SK-N-SH (cell line): ENCODE measurements at regions not wholly inside any gene's neighbourhood (a gene's known extent, or its start where the extent isn't known, plus 50 kb on each side); places are given as distances from the start of the nearest gene placed in this dataset.
"Not testable (repeated sequence)": the region's sequence is repeated elsewhere in the genome, so short reads cannot be mapped to it uniquely, and the experiment has no call there.

Experiments used
- CTCF ChIA-PET: fragments of 300-600, 350-600 bp; formaldehyde crosslinking; extraction: SDS; loops from one replicate; lab custom pipeline; 2021; lab: Yijun Ruan, JAX
- POLR2A ChIA-PET: fragments of 350-600 bp; sonication (Branson Sonifier 250); formaldehyde crosslinking; extraction: SDS; loops from one replicate; lab custom pipeline; 2020; ENCODE audit warnings: antibody characterized with exemption, inconsistent platforms; lab: Yijun Ruan, JAX
- DNase-seq: peaks from one replicate; pipeline ENCODE4 v3.0.0; 2012
- H2AFZ ChIP-seq: fragments of 200-600 bp; sonication (generic); 2 replicates; pipeline ENCODE4 v1.8.1; 2016; ENCODE audit warnings: antibody characterized with exemption, mild to moderate bottlenecking, low read depth
- H3F3A ChIP-seq: fragments of 200-600 bp; sonication (generic); replicated peaks from 2 replicates; pipeline ENCODE3; 2016; ENCODE audit warnings: antibody characterized with exemption, mild to moderate bottlenecking; ENCODE audit not compliant: insufficient read depth
- H3K27ac ChIP-seq, 2 experiments: fragments of 200-500 bp in 1 of 2; fragments of 200-600 bp in 1 of 2; sonication (Bioruptor generic) in 1 of 2; sonication (generic), shearing (Covaris generic) in 1 of 2; 2 replicates each; pipeline versions ENCODE4 v1.5.1 to v1.6.1; 2014 to 2016; ENCODE audit warnings: low read depth in 2 of 2, inconsistent platforms in 1 of 2, low read length in 1 of 2, mild to moderate bottlenecking in 1 of 2, mixed read lengths in 1 of 2
- H3K27me3 ChIP-seq: fragments of 200-600 bp; sonication (generic), shearing (Covaris generic); 2 replicates; pipeline ENCODE4 v1.6.1; 2016; ENCODE audit warnings: mixed run types; ENCODE audit not compliant: insufficient read depth
- H3K36me3 ChIP-seq, 2 experiments: fragments of 200-500 bp in 1 of 2; fragments of 200-600 bp in 1 of 2; sonication (Bioruptor generic) in 1 of 2; sonication (generic) in 1 of 2; replicated peaks in 1 of 2; 2 replicates each; pipeline versions ENCODE3 to v1.5.1; 2014 to 2016; ENCODE audit warnings: low read length in 1 of 2, mild to moderate bottlenecking in 1 of 2; ENCODE audit not compliant: insufficient read depth in 2 of 2, control insufficient read depth in 1 of 2
- H3K4me1 ChIP-seq, 2 experiments: fragments of 200-500 bp in 1 of 2; fragments of 200-600 bp in 1 of 2; sonication (Bioruptor generic) in 1 of 2; sonication (generic), shearing (Covaris generic) in 1 of 2; 2 replicates each; pipeline versions ENCODE4 v1.5.1 to v1.6.1; 2014 to 2016; ENCODE audit warnings: low read depth in 1 of 2, low read length in 1 of 2, mixed run types in 1 of 2; ENCODE audit not compliant: insufficient read depth in 2 of 2, control insufficient read depth in 1 of 2
- H3K4me2 ChIP-seq: fragments of 200-600 bp; sonication (generic), shearing (Covaris generic); 2 replicates; pipeline ENCODE4 v1.6.1; 2017; ENCODE audit warnings: mixed run types
- H3K4me3 ChIP-seq, 2 experiments: fragments of 200-500 bp in 1 of 2; fragments of 200-600 bp in 1 of 2; sonication (Bioruptor generic) in 1 of 2; sonication (generic), shearing (Covaris generic) in 1 of 2; 2 replicates each; pipeline versions ENCODE4 v1.5.1 to v1.8.1; 2014 to 2016; ENCODE audit warnings: low read depth in 2 of 2, inconsistent platforms in 1 of 2, low read length in 1 of 2, mild to moderate bottlenecking in 1 of 2, mixed read lengths in 1 of 2, moderate library complexity in 1 of 2
- H3K79me2 ChIP-seq: fragments of 200-600 bp; sonication (generic); 2 replicates; pipeline ENCODE4 v1.8.1; 2017; ENCODE audit warnings: mild to moderate bottlenecking; ENCODE audit not compliant: insufficient read depth
- H3K9ac ChIP-seq: fragments of 200-600 bp; sonication (generic); 2 replicates; pipeline ENCODE4 v1.6.1; 2017; ENCODE audit warnings: mixed run types
- H3K9me2 ChIP-seq: fragments of 200-600 bp; sonication (generic); 2 replicates; pipeline ENCODE4 v1.6.1; 2017; ENCODE audit warnings: mixed run types
- H3K9me3 ChIP-seq: fragments of 200-600 bp; sonication (generic); 2 replicates; pipeline ENCODE4 v1.6.1; 2017; ENCODE audit warnings: mixed run types, mild to moderate bottlenecking, moderate library complexity
- H4K20me1 ChIP-seq: fragments of 200-600 bp; sonication (generic); 2 replicates; pipeline ENCODE4 v1.6.1; 2017; ENCODE audit warnings: mild to moderate bottlenecking, mixed run types; ENCODE audit not compliant: insufficient read depth
- CTCF ChIP-seq: fragments of 200-600 bp; sonication (generic); IDR thresholded peaks from 2 replicates; pipeline ENCODE4 v1.6.1; 2017; ENCODE audit warnings: antibody characterized with exemption, mild to moderate bottlenecking, moderate library complexity
- GATA2 ChIP-seq: sonication (generic); formaldehyde crosslinking; IDR thresholded peaks from 2 replicates; pipeline ENCODE4 v1.5.0; 2020; ENCODE audit warnings: mild to moderate bottlenecking, missing genetic modification reagents
- IRF3 ChIP-seq: fragments of 150-350 bp; IDR thresholded peaks from 2 replicates; pipeline ENCODE4 v1.6.1; 2016; ENCODE audit warnings: mild to moderate bottlenecking, low read depth, low read length
- MXI1 ChIP-seq: IDR thresholded peaks from 2 replicates; pipeline ENCODE4 v1.6.1; 2012; ENCODE audit warnings: mild to moderate bottlenecking, low read depth, low read length, improper control_type of control experiment
- POLR2AphosphoS5 ChIP-seq: IDR thresholded peaks from 2 replicates; pipeline ENCODE4 v1.6.1; 2012; ENCODE audit warnings: low read depth, low read length
- RCOR1 ChIP-seq: fragments of 150-350 bp; IDR thresholded peaks from 2 replicates; pipeline ENCODE4 v1.6.1; 2017; ENCODE audit warnings: antibody characterized with exemption, low read length
- RFX5 ChIP-seq: IDR thresholded peaks from 2 replicates; pipeline ENCODE4 v1.6.1; 2012; ENCODE audit warnings: mild to moderate bottlenecking, improper control_type of control experiment, low read length
- SIN3A ChIP-seq: IDR thresholded peaks from 2 replicates; pipeline ENCODE4 v1.6.1; 2012; ENCODE audit warnings: low read depth, mild to moderate bottlenecking, low read length, moderate library complexity, borderline replicate concordance
- TAF1 ChIP-seq: IDR thresholded peaks from 2 replicates; pipeline ENCODE4 v1.6.1; 2012; ENCODE audit warnings: low read depth, mild to moderate bottlenecking, low read length, moderate library complexity, borderline replicate concordance
- TCF12 ChIP-seq: IDR thresholded peaks from 2 replicates; pipeline ENCODE4 v1.4.0; 2012
- USF2 ChIP-seq: fragments of 150-350 bp; IDR thresholded peaks from 2 replicates; pipeline ENCODE4 v1.6.1; 2017; ENCODE audit warnings: antibody characterized with exemption, low read length, low read depth, borderline replicate concordance
- YY1 ChIP-seq: IDR thresholded peaks from 2 replicates; pipeline ENCODE4 v1.4.0; 2012; ENCODE audit warnings: low read depth, mild to moderate bottlenecking
- WGBS: methylation state at CpG from one replicate; pipeline ENCODE4 v1.1.6; 2017; ENCODE audit warnings: low lambda C conversion rate; 5-methylcytosine and 5-hydroxymethylcytosine counted together
- TF ChIP-seq, protein P1 (sequence below): IDR thresholded peaks from 2 replicates; pipeline ENCODE4; 2012
- TF ChIP-seq, protein P2 (sequence below): IDR thresholded peaks from 2 replicates; pipeline ENCODE4 v1.4.0; 2012; ENCODE audit warnings: low read depth

DNA sequence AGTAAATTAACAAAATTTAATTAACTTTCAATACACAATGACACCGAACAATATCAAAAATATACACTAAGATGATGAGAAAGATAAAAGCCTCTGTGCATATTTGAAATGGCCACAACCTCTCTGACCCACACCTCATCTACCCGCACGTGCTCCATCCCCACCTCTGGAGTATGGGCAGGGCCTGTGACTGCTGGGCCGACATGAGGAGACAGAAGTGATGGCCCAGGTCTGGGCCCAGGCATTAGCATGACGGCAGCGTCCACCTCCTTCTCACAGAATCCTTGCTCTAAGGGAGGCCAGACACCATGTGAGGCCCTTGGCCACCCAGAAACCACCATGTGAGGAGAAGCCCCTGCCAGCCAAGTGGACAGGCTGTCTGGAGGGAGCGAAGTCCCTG is 122.1 kb upstream of the RNF32 start:
- ChIA-PET CTCF (no interaction called here), POLR2A (no interaction called here)
- Histone ChIP-seq H3K36me3 (no peaks in the 10 kb centered on the region), H3K27me3 (no peaks in the 10 kb centered on the region), H3K79me2 (no peaks in the 10 kb centered on the region), H3F3A (no peaks in the 10 kb centered on the region), H3K9me3 (no peaks in the 10 kb centered on the region), H3K4me1 (no peaks in the 10 kb centered on the region), H3K9me2 (no peaks in the 10 kb centered on the region), H3K27ac (no peak overlapping the region), H4K20me1 (no peaks in the 10 kb centered on the region), H3K4me2 (no peak overlapping the region), H3K4me3 (no peak overlapping the region), H2AFZ (no peak overlapping the region), H3K9ac (no peak overlapping the region)
- no peak for DNase-seq
- 55% methylated on average over 7 of the region's 7 CpGs for WGBS
- TF ChIP-seq MXI1 (no peak), YY1 (no peak), RFX5 (no peak), IRF3 (no peak)
- TF ChIP-seq, protein P1, sequence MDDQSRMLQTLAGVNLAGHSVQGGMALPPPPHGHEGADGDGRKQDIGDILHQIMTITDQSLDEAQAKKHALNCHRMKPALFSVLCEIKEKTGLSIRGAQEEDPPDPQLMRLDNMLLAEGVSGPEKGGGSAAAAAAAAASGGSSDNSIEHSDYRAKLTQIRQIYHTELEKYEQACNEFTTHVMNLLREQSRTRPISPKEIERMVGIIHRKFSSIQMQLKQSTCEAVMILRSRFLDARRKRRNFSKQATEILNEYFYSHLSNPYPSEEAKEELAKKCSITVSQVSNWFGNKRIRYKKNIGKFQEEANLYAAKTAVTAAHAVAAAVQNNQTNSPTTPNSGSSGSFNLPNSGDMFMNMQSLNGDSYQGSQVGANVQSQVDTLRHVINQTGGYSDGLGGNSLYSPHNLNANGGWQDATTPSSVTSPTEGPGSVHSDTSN: no peak

DNA sequence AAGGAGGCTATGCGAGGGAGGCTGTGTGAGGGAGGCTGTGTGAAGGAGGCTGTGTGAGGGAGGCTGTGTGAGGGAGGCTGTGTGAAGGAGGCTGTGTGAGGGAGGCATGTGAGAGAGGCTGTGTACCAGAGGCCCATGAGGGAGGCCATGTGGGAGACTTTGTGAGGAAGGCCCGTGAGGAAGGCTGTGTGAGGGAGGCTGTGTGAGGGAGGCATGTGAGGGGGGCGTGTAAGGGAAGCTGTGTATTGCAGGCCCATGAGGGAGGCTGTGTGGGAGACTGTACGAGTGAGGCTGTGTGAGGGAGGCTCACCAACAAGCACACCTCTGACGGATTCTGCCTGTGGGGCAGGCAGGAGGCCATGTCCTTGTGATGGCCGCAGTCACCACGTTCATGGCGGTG is 122.7 kb upstream of the RNF32 start:
- H3K9me3 ChIP-seq, H3K4me1 ChIP-seq, H3K27me3 ChIP-seq, H3K9me2 ChIP-seq, POLR2A ChIA-PET, H3K27ac ChIP-seq, CTCF ChIA-PET, H3K4me3 ChIP-seq, H4K20me1 ChIP-seq, H3K79me2 ChIP-seq, H3F3A ChIP-seq, H2AFZ ChIP-seq, H3K36me3 ChIP-seq, H3K4me2 ChIP-seq, H3K9ac ChIP-seq, DNase-seq: not testable (repeated sequence)
- 36% methylated on average over 7 of the region's 8 CpGs for WGBS

- no peak overlapping the region for H3K9ac ChIP-seq
- no peak overlapping the region for H3K4me2 ChIP-seq
- no peaks in the 10 kb centered on the region for H3K9me2 ChIP-seq
- CTCF ChIA-PET: no interaction called here
- H4K20me1 ChIP-seq: no peaks in the 10 kb centered on the region
- no peaks in the 10 kb centered on the region for H3K79me2 ChIP-seq
- no peak overlapping the region for H3K4me3 ChIP-seq
- DNase-seq: no peak
- no peak overlapping the region for H2AFZ ChIP-seq
- POLR2A ChIA-PET: no interaction called here
- no peaks in the 10 kb centered on the region for H3K4me1 ChIP-seq
- no peaks in the 10 kb centered on the region for H3K36me3 ChIP-seq
- 40% methylated on average over 2 of the region's 2 CpGs for WGBS
- no peak overlapping the region for H3K27ac ChIP-seq
- no peaks in the 10 kb centered on the region for H3K9me3 ChIP-seq
- H3F3A ChIP-seq: no peaks in the 10 kb centered on the region
- H3K27me3 ChIP-seq: no peaks in the 10 kb centered on the region
- no peak for TF ChIP-seq TAF1
- TF ChIP-seq RFX5: no peak
- TF ChIP-seq, protein P2, sequence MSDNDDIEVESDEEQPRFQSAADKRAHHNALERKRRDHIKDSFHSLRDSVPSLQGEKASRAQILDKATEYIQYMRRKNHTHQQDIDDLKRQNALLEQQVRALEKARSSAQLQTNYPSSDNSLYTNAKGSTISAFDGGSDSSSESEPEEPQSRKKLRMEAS: no peak
- no peak for TF ChIP-seq POLR2AphosphoS5
- TF ChIP-seq SIN3A: no peak
- no peak for TF ChIP-seq TCF12
- no peak for TF ChIP-seq IRF3
- TF ChIP-seq CTCF: no peak
- no peak for TF ChIP-seq RCOR1
- no peak for TF ChIP-seq GATA2 (CRISPR knock-in tag)
- no peak for TF ChIP-seq USF2
- TF ChIP-seq, protein P1: no peak
Measured at GRCh38 chr7:156516791-156517378, 123.7 kb upstream of the RNF32 start.
